ENCODE measurements at regions not wholly inside any gene's neighbourhood (a gene's known extent, or its start where the extent isn't known, plus 50 kb on each side); places are given as distances from the start of the nearest gene placed in this dataset.

- no peak for DNase-seq
Measured at GRCh38 chr16:16798504-16798903, 419.6 kb downstream of the NPIPA7 start.

- no peak for DNase-seq
Measured at GRCh38 chr16:16805809-16806208, 426.9 kb downstream of the NPIPA7 start.

GRCh38 chr16:16815641-16816040 is 436.7 kb downstream of the NPIPA7 start:
- no peak for DNase-seq

DNA sequence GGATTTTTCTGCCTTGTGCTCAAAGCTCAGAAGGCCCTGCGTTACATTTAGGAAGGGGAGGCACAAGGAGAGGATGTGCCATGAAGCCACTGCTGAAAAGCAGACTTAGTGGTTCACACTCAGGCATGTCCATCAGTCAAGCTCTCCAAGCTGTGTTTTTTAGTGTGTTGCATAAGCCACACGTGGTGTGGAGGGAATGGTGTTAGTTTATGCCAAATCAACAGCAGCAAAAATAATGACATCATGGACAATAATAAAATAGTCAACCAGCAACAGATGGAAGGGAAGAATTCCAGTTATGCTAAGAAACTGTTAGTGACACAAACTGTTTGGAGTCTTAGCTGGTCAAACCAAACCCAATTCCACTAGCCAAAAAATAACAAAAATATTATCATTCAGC is 438.3 kb downstream of the NPIPA7 start:
- DNase-seq: no peak

GRCh38 chr16:16821261-16821660 is 442.3 kb downstream of the NPIPA7 start:
- no peak for DNase-seq

DNA sequence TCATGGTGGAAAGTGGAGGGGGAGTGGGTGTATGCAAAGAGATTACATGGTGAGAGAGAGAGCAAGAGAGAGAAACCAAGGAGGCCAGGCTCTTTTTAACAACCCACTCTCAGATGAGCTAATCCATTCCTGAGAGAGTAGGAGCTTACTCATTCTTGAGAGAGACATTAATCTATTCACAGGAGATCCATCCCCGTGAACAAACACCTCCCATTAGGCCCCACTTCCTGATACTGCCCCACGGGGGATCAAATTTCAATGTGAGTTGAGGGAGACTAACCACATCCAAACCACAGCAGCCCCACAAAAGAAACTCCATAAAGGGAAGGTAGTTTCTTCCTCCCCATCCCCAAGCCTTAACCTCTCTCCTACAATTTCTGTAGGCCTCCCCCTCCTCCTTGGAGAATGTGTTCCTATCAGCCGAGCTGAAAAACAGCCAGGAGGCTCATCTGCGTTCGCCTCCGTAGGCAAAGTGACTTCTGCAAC is 450.0 kb downstream of the NPIPA7 start:
- DNase-seq: peak; percentile 49

- no peak for DNase-seq
Measured at GRCh38 chr16:16830401-16830800, 451.5 kb downstream of the NPIPA7 start.

DNA sequence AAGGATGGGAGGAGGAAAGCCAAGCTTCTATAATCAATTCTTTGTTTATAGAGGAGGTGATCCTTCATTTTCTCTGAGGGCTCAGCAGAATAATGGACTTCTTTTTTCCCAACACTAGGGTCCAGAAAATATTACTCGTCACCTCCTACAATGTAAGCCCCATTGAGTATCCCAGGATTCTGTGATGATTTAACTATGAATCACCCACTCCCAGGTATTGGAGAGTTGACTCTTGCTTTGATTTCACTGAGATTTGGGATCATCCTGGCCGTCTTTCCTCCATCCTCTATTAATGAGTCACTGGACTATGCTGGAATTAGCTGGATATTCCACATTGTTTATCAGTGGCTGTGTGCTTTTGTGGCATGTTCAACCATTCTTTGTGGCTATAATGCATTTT is 452.0 kb downstream of the NPIPA7 start:
- DNase-seq: no peak

DNA sequence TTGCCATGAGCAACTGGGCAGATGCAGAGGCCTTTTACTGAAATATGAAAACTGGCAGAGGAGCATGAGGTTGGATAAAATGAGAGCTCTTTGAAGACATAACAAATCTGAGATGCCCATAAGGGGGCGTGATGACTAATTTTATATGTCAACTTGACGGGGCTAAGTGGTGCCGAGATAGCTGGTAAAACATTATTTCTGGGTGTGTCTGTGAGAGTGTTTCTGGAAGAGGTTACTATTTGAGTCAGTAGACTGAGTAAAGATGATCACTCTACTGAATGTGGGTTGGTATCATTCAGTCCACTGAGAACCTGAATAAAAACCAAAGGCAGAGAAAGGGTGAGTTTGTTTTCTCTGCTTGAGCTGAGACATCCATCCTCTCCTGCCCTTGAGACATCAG is 454.2 kb downstream of the NPIPA7 start:
- DNase-seq: no peak

DNA sequence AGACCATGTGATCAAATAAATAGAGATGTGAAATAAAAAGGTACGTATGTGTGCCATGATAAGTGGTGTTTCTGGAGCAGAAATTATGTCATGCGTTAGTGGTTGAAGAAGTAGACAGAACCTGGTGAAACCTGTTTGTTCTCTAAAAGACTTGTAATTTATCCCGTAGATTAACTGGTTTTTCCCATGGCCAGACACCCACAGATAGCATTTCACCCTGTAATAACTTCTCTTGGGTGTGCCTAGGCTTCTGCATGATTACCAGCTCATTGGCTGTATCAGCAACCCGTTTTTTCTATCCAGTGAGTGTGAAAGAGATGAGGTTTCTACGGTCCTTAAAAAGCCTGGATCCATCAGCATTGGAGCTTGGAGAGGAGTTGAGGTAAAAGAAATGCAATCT is 471.3 kb downstream of the NPIPA7 start:
- no peak for DNase-seq

- DNase-seq: no peak
Measured at GRCh38 chr16:16857012-16857411, 478.1 kb downstream of the NPIPA7 start.

DNA sequence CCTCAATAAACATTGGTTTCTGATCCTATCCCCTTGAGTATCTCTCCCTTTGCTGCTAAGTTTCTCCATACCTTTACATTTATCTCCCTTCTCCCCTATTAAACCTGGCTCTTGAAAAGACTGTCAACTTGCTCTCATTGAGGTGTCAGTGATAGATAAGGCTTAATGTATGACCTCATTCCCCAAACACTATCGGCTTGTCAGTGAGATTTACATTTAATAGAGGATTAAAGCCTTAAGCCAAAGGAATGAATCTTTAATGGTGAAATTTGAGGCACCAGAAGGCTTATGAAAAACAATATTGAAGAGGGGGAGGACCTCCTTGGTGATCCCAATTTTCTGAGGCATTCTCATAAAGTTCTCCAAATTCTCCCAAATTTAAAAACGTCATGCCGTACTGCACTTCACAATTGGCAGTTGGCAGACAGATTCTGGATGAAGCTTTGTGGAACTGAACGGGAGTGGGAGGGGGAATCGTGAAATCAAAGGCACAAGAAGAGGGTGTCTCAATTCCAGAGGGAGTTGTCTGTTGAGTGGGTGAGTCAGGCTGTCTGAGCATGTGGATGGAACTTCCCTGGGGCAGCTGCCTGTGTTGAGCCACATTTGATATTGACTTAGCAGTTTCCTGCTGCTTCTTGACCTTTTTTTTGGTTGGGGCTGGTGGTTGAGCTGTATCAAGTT is 478.8 kb downstream of the NPIPA7 start:
- DNase-seq: no peak

- DNase-seq: no peak
Measured at GRCh38 chr16:16861546-16861945, 482.6 kb downstream of the NPIPA7 start.

DNA sequence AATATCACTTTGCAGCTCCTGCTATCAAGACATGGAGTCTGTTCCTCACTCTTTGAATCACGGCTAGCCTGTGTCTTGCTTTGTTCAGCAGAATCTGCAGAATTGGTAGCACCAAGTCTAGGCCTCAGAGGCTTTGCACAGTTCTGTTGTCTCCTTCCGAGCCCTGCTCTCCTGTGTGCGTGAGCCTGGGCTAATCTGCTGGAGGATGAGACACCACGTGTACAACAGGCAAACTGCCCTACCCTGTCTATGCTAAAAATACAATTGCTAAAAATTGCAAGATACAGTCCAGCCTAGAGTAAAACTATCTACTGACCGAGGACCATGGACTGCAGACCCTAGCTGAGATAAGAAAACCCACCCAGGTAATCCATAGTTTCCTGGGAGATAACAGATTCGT is 484.7 kb downstream of the NPIPA7 start:
- no peak for DNase-seq

GRCh38 chr16:16864536-16864935 is 485.6 kb downstream of the NPIPA7 start:
- no peak for DNase-seq

DNA sequence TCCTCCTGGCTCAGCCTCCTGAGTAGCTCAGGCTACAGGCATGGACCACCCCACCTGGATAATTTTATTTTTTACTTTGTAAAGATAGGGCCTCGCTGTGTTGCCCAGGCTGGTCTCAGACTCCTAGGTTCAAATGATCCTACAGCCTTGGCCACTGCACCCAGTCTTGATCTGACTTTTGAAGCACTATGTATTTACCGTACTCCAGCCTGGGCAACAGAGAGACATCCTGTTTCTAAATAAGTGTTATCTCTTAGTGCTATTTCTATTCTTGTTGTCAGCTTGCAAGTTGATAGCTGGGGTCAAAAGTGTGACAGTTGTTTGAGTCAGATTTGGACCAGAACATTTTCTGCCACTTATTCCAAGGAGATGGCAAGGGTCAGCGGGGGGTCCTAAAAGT is 486.4 kb downstream of the NPIPA7 start:
- DNase-seq: no peak

DNA sequence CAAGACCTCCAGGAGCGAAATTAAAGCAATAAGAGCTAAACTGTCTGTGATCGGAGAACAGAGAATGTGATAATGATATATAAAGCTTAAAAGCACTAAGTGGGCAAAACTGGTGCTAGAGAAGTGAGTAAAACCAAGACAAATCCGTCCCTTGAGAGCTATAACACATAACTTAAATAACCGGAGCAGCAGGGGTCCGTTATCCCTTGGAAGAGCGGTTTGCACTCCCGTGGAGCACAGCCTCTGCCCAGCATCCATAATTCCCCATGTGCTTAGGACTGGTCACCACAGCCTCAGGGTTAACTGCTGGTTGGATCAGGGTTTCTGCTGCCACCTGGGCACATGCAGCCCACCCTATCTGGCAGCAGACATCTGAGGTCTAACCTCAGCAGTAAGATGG is 489.0 kb downstream of the NPIPA7 start:
- DNase-seq: no peak

- no peak for DNase-seq
Measured at GRCh38 chr16:16868727-16869126, 489.8 kb downstream of the NPIPA7 start.

DNA sequence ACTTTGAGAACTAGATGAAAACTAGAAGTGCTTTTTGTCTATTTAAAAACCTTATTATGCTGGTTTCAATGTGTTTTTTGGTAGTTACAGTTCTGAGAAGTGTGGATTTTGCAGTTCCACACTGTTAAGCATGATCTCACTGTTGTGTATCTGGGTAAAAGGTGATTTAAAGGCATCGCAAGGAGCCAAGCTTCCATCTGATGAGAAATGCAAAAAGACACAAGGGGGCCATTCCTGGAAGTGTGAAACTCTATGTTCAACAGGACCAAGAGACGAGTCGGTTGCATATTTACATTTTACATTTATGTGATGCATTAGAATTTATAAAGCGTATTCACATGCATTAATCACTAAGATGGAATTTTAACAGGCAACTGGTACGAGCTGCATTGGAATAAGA is 490.8 kb downstream of the NPIPA7 start:
- no peak for DNase-seq

DNA sequence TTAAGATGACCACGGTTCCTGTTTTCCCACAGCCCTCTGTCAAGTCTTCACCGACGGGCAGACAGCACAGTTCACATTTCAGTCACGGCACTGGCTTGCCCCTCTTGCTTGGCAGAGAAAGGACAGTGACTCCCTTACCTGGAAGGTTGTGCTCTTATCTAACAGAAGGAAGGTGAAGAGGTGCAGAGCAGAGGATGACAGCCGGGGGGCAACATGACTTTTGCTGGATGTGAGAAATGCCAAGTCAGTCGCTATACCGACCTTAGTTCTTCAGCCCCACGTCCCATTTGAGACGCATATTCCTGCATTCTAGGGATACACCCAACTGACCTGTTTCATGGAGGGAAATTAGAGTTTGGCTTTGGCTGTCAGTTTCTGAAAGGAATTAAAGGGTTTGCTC is 492.3 kb downstream of the NPIPA7 start:
- DNase-seq: no peak

DNA sequence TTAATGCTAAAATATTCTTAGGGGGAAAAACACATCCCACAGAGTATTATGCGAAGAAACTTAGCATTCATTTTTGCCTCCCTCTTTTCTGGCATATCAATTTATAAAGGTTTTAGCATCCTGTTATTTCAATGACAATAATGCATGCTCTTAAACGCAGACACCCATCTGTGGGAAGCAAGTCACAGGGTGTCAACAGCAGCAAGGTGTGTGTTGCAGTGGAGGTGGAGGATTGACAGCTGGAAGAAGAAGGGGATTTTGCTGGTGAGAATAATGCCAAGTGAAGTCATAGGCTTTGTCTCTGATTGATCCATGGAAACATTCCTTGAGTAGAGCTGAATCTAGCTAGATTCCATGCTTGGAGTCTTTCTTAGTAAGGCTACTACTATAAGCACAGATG is 498.1 kb downstream of the NPIPA7 start:
- no peak for DNase-seq

DNA sequence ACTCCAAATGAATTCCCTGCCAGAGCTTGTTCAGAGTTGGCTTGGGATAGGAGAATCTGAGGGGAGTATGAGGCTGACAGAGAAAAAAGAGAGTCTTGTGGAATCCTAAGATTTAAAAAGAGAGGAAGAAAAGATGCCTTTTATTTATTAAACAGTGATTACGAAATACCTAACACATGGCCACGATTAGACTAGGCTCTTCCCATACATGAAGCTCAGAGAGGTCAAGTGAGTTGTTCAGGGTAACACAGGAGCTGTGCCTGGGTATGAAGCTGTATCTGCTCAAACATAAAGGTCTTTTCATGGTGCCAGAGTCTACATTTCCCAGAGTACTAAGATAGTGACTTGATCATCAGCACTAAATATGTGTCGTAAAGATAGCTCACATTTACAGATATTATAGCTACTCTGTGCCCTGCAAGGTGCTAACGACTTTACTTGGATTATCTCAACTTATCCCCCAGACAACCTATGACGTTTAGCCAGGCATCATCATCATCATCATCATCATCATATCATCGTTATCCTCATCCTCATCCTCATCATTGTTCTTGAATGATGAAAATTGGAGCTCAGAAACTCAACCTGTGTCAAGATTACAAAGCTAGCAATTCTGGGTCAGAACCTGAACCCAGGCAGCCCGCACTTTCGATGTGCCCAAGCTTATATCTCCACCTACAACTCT is 500.8 kb downstream of the NPIPA7 start:
- DNase-seq: no peak

GRCh38 chr16:16881814-16882213 is 502.9 kb downstream of the NPIPA7 start:
- DNase-seq: no peak

DNA sequence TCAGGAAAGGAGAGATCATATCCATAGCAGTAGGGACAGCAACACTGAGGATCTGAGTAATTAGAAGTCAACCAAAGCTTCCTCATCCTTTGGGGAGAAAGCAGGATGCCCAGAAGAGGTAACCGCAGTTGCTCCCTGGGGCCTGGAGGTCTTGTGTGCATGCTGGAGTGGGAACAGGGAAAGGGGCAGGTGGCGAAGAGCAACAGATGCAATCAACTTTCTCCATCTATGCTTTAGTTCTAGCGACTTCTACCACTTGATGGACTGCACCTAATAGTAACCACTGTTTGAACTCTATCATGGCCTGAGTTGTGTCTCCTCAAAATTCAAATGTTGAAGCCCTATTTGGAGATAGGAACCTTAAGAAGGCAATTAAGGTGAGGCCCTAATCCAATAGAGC is 503.8 kb downstream of the NPIPA7 start:
- DNase-seq: no peak

GRCh38 chr16:16884451-16884850 is 505.5 kb downstream of the NPIPA7 start:
- DNase-seq: no peak

Measured in NCI-H187 treated with DMSO at 0.1 percent for 48 hours (cell line).